ENCODE measurements at regions not wholly inside any gene's neighbourhood (a gene's known extent, or its start where the extent isn't known, plus 50 kb on each side); places are given as distances from the start of the nearest gene placed in this dataset.

DNA sequence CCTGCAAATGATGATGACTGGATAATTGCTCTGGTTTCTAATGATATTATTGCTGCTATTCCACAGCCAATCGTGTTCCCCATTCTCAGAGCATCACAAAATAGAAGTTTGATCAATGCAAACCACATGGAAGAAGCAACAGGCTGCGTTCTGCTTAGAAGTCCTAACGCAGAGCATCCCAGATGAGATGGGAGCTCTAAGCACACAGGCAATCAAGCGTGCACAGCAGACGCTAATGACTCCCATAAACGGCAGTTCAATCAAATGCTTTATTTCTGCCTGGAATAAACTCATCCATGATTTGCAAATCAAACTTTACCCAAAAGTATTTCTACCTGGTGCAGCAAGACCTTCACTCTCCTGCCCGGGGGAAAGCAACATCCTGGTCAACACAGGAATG is 304.2 kb downstream of the FBXO15 start:
- Mint-ChIP-seq H3K4me1 (peaks cover 12% of the 10 kb centered on the region), H3K36me3 (ENCODE audit: low read depth) (no peaks in the 10 kb centered on the region), H3K9me3 (no peaks in the 10 kb centered on the region), H3K4me3 (no peak overlapping the region), H3K27me3 (ENCODE audit: insufficient read depth) (no peaks in the 10 kb centered on the region), H3K27ac (no peak overlapping the region)
- no peak for DNase-seq
- Histone ChIP-seq H3K36me3 (ENCODE audit: control insufficient read depth, insufficient read depth, low read length) (no peaks in the 10 kb centered on the region), H3K27ac (ENCODE audit: low read depth, low read length) (no peak overlapping the region), H3K27me3 (ENCODE audit: control insufficient read depth, insufficient read depth, low read length, poor library complexity, severe bottlenecking) (no peaks in the 10 kb centered on the region), H3K4me3 (ENCODE audit: low read length) (no peak overlapping the region), H3K9me3 (ENCODE audit: control insufficient read depth, low read length) (no peaks in the 10 kb centered on the region), H3K4me1 (ENCODE audit: control insufficient read depth, insufficient read depth, low read length) (no peaks in the 10 kb centered on the region), H3K9ac (ENCODE audit: extremely low read depth, low read length, poor library complexity, severe bottlenecking) (no peak overlapping the region)
- TF ChIP-seq, protein P1, sequence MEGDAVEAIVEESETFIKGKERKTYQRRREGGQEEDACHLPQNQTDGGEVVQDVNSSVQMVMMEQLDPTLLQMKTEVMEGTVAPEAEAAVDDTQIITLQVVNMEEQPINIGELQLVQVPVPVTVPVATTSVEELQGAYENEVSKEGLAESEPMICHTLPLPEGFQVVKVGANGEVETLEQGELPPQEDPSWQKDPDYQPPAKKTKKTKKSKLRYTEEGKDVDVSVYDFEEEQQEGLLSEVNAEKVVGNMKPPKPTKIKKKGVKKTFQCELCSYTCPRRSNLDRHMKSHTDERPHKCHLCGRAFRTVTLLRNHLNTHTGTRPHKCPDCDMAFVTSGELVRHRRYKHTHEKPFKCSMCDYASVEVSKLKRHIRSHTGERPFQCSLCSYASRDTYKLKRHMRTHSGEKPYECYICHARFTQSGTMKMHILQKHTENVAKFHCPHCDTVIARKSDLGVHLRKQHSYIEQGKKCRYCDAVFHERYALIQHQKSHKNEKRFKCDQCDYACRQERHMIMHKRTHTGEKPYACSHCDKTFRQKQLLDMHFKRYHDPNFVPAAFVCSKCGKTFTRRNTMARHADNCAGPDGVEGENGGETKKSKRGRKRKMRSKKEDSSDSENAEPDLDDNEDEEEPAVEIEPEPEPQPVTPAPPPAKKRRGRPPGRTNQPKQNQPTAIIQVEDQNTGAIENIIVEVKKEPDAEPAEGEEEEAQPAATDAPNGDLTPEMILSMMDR (conservative IDR thresholded peaks at IDR 0.05) = no peak
- 86 to 92% methylated on average over 6 to 7 of the region's 7 CpGs for WGBS, 2 experiments (ENCODE audit: insufficient coverage in 1 of 2, insufficient read length in 1 of 2)

DNA sequence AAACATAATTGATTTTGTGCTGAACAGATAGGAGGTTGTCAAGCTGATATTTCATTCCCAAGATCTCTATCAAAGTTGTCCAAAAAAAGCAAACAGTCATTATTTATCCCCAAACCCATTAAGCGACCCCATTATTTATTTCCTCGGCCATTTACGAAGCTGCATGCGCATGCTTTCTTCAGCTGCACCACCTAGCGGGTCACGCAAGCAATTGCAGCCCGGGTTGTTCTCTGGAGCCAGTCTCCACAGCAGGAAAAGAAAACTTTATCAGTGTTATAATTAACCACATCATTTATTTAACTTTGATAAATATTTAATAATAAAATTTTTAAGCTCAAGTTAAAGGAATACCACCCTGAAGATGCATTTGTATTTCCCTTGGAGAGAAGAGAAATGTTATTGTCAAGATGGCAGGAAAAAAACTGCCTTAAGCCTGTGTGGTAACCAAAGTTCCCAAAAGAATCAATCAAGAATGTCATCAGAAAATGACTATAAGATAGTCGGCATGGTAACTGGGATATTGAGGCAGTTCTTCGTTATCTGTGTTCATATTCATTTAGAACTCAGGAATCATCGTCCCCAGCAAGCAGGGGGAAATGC is 304.7 kb downstream of the FBXO15 start:
- Histone ChIP-seq H3K36me3 (ENCODE audit: control insufficient read depth, insufficient read depth, low read length) (no peaks in the 10 kb centered on the region), H3K9ac (ENCODE audit: extremely low read depth, low read length, poor library complexity, severe bottlenecking) (no peak overlapping the region), H3K4me1 (ENCODE audit: control insufficient read depth, insufficient read depth, low read length) (no peaks in the 10 kb centered on the region), H3K27me3 (ENCODE audit: control insufficient read depth, insufficient read depth, low read length, poor library complexity, severe bottlenecking) (no peaks in the 10 kb centered on the region), H3K27ac (ENCODE audit: low read depth, low read length) (no peak overlapping the region), H3K9me3 (ENCODE audit: control insufficient read depth, low read length) (no peaks in the 10 kb centered on the region), H3K4me3 (ENCODE audit: low read length) (no peak overlapping the region)
- H3K4me3 Mint-ChIP-seq = no peak overlapping the region
- H3K36me3 Mint-ChIP-seq (ENCODE audit: low read depth) = no peaks in the 10 kb centered on the region
- H3K9me3 Mint-ChIP-seq = no peaks in the 10 kb centered on the region
- DNase-seq = peak; percentile 82
- TF ChIP-seq, protein P1 (conservative IDR thresholded peaks at IDR 0.05) = peak; percentile 98
- H3K27me3 Mint-ChIP-seq (ENCODE audit: insufficient read depth) = no peaks in the 10 kb centered on the region
- H3K4me1 Mint-ChIP-seq = peaks cover 12% of the 10 kb centered on the region
- H3K27ac Mint-ChIP-seq = no peak overlapping the region
- 30 to 71% methylated on average over 3 to 10 of the region's 10 CpGs for WGBS, 2 experiments (ENCODE audit: insufficient coverage in 1 of 2, insufficient read length in 1 of 2)

DNA sequence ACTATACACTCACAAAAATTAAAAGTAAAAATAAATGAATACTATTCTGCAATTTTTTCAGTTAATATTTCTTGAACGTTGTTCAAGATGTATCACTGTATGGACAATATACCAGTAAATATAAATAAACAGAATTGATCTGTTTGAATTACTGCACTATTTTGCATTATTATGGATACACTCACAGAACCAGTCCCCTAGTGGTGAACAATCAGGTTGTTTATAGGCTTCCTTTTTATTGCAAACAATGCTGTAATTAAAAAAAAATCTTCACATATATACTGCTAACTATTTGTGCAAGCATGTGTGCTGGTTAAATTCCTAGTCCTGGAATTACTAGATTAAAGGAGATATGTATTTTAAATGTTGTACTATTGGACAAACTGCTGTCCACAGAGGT is 306.0 kb downstream of the FBXO15 start:
- no peaks in the 10 kb centered on the region for H3K9me3 Mint-ChIP-seq
- Histone ChIP-seq H3K9me3 (ENCODE audit: control insufficient read depth, low read length) (no peaks in the 10 kb centered on the region), H3K9ac (ENCODE audit: extremely low read depth, low read length, poor library complexity, severe bottlenecking) (no peak overlapping the region), H3K27ac (ENCODE audit: low read depth, low read length) (no peak overlapping the region), H3K27me3 (ENCODE audit: control insufficient read depth, insufficient read depth, low read length, poor library complexity, severe bottlenecking) (no peaks in the 10 kb centered on the region), H3K4me3 (ENCODE audit: low read length) (no peak overlapping the region), H3K36me3 (ENCODE audit: control insufficient read depth, insufficient read depth, low read length) (no peaks in the 10 kb centered on the region), H3K4me1 (ENCODE audit: control insufficient read depth, insufficient read depth, low read length) (no peaks in the 10 kb centered on the region)
- H3K4me3 Mint-ChIP-seq = no peak overlapping the region
- no peak for DNase-seq
- TF ChIP-seq, protein P1 (conservative IDR thresholded peaks at IDR 0.05) = peak; percentile 69
- peaks cover 9% of the 10 kb centered on the region for H3K4me1 Mint-ChIP-seq
- H3K27me3 Mint-ChIP-seq (ENCODE audit: insufficient read depth) = no peaks in the 10 kb centered on the region
- no CpG with 5 or more reads among the region's 1 CpG for WGBS, 2 experiments (ENCODE audit: insufficient coverage in 1 of 2, insufficient read length in 1 of 2)
- no peak overlapping the region for H3K27ac Mint-ChIP-seq
- H3K36me3 Mint-ChIP-seq (ENCODE audit: low read depth) = no peaks in the 10 kb centered on the region
